K562 (cell line): ENCODE measurements at regions not wholly inside any gene's neighbourhood (a gene's known extent, or its start where the extent isn't known, plus 50 kb on each side); places are given as distances from the start of the nearest gene placed in this dataset.

ENCODE experiments used
- ATAC-seq: fragments of 200-7000 bp; cut with Tn5 transposase; 3 replicates; pipeline ENCODE4 v1.9.1; 2020; ENCODE audit warnings: moderate library complexity
- BruUV-seq: library from RNA; stranded (reverse); fragments of 400-500 nt; replicated peaks from 2 replicates; lab custom pipeline; 2021; lab: Mats Ljungman, UMichigan
- CTCF ChIA-PET: fragments of 300-600 bp; formaldehyde crosslinking; extraction: SDS; loops from one replicate; lab custom pipeline; 2021; ENCODE audit warnings: low intra/inter-chr PET ratio; lab: Yijun Ruan, JAX
- POLR2A ChIA-PET: fragments of 300-600, 350-650 bp; sonication (Branson Sonifier 250); formaldehyde crosslinking; extraction: SDS; loops from one replicate; lab custom pipeline; 2021; ENCODE audit warnings: antibody characterized with exemption, inconsistent platforms; lab: Yijun Ruan, JAX
- DNase-seq, 4 experiments: peaks; one replicate each; pipeline versions ENCODE4 v3.0.0 to v3.0.0-alpha.2; 2011 to 2018; ENCODE audit warnings: low spot score in 3 of 4, mixed read lengths in 3 of 4; ENCODE audit errors: extremely low read depth in 1 of 4
- FAIRE-seq: peaks from 2 replicates; lab custom pipeline; 2011; peaks lifted over from hg19 to GRCh38; lab: Jason Lieb, UNC
- H2AFZ ChIP-seq: 2 replicates; pipeline ENCODE4 v1.6.0; 2011; ENCODE audit warnings: low read depth, low read length, control low read depth, inconsistent platforms
- H3K27ac ChIP-seq: fragments of 200-600 bp; 3 replicates; pipeline ENCODE4 v1.8.0; 2011; ENCODE audit warnings: low read depth, mild to moderate bottlenecking, control low read depth, inconsistent platforms, low read length, moderate library complexity, mixed read lengths; ENCODE audit errors: extremely low read depth
- H3K27me3 ChIP-seq, 2 experiments: fragments of 300-600 bp in 1 of 2; 2 replicates in 1 of 2; 3 replicates in 1 of 2; pipeline versions ENCODE4 v1.6.0 to v1.8.0; 2011; ENCODE audit warnings: inconsistent platforms in 2 of 2, low read length in 2 of 2, mild to moderate bottlenecking in 1 of 2, mixed read lengths in 1 of 2, moderate library complexity in 1 of 2; ENCODE audit not compliant: control insufficient read depth in 2 of 2, insufficient read depth in 2 of 2
- H3K36me3 ChIP-seq: fragments of 300-600 bp; 3 replicates; pipeline ENCODE4 v1.8.0; 2011; ENCODE audit warnings: mild to moderate bottlenecking, low read length, inconsistent platforms; ENCODE audit not compliant: control insufficient read depth, insufficient read depth
- H3K4me1 ChIP-seq, 2 experiments: fragments of 200-600 bp in 1 of 2; replicated peaks in 1 of 2; 2 replicates in 1 of 2; 3 replicates in 1 of 2; pipeline versions ENCODE4 v1.5.1 to v1.8.0; 2011; ENCODE audit warnings: inconsistent platforms in 2 of 2, low read length in 2 of 2, mild to moderate bottlenecking in 1 of 2, mixed read lengths in 1 of 2, moderate library complexity in 1 of 2; ENCODE audit not compliant: control insufficient read depth in 2 of 2, insufficient read depth in 2 of 2
- H3K4me2 ChIP-seq: 2 replicates; pipeline ENCODE4 v1.6.1; 2011; ENCODE audit warnings: low read length, control low read depth, inconsistent platforms, mixed read lengths; ENCODE audit not compliant: insufficient read depth
- H3K4me3 ChIP-seq: fragments of 200-600 bp; sonication (generic), shearing (Covaris generic); 2 replicates; pipeline ENCODE4 v1.5.1; 2016; ENCODE audit warnings: control low read depth, inconsistent platforms
- H3K79me2 ChIP-seq: fragments of 200-600 bp; 3 replicates; pipeline ENCODE4 v1.8.0; 2011; ENCODE audit warnings: low read length, inconsistent platforms; ENCODE audit not compliant: control insufficient read depth, insufficient read depth
- H3K9ac ChIP-seq, 2 experiments: 2 replicates each; pipeline versions ENCODE4 v1.6.0 to v1.6.1; 2011; ENCODE audit warnings: low read depth in 2 of 2, low read length in 2 of 2, control low read depth in 1 of 2, inconsistent platforms in 1 of 2, mild to moderate bottlenecking in 1 of 2, mixed read lengths in 1 of 2; ENCODE audit not compliant: insufficient read depth in 1 of 2
- H3K9me1 ChIP-seq: one replicate; pipeline ENCODE4 v1.6.0; 2011; ENCODE audit warnings: inconsistent platforms, mild to moderate bottlenecking, low read length, moderate library complexity; ENCODE audit not compliant: control insufficient read depth, insufficient read depth
- H3K9me3 ChIP-seq: replicated peaks from 2 replicates; pipeline ENCODE4 v1.5.1; 2011; ENCODE audit warnings: low read depth, low read length, inconsistent platforms; ENCODE audit not compliant: control insufficient read depth, insufficient read depth
- H4K20me1 ChIP-seq: replicated peaks from 2 replicates; pipeline ENCODE4 v1.6.1; 2011; ENCODE audit warnings: low read length, inconsistent platforms, mixed read lengths; ENCODE audit not compliant: control insufficient read depth, insufficient read depth
- FOSL1 ChIP-seq: fragments of 200-800 bp; sonication (Bioruptor generic); conservative IDR thresholded peaks from 2 replicates; pipeline ENCODE4 v1.6.1; 2016; ENCODE audit warnings: missing genetic modification characterization, missing compliant biosample characterization
- GTF2F1 ChIP-seq: IDR thresholded peaks from 2 replicates; pipeline ENCODE4 v1.6.1; 2011; ENCODE audit warnings: low read depth, low read length, improper control_type of control experiment
- MEIS2 ChIP-seq: fragments of 450-650 bp; IDR thresholded peaks from 2 replicates; pipeline ENCODE4 v1.6.1; 2014; ENCODE audit warnings: mild to moderate bottlenecking; ENCODE audit not compliant: partially characterized antibody
- MTA2 ChIP-seq: fragments of 450-650 bp; IDR thresholded peaks from 2 replicates; pipeline ENCODE4 v1.6.1; 2016; ENCODE audit warnings: low read depth
- PHF21A ChIP-seq: fragments of 450-650 bp; IDR thresholded peaks from 2 replicates; pipeline ENCODE4 v1.6.1; 2017; ENCODE audit warnings: low read depth, borderline replicate concordance
- RBFOX2 ChIP-seq: fragments of 200-400 bp; formaldehyde crosslinking; IDR thresholded peaks from 2 replicates; pipeline ENCODE4 v1.6.1; 2017; ENCODE audit warnings: low read depth, mild to moderate bottlenecking, low read length, moderate library complexity
- SRF ChIP-seq, 2 experiments: fragments of 250-450, 450-650 bp in 1 of 2; sonication (Bioruptor Pico) in 1 of 2; sonication (generic) in 1 of 2; formaldehyde crosslinking; IDR thresholded peaks; 2 replicates each; pipeline versions ENCODE4 v1.5.0 to v1.5.1; 2020 to 2022; ENCODE audit warnings: mild to moderate bottlenecking in 1 of 2, missing genetic modification reagents in 1 of 2
- USF2 ChIP-seq: sonication (generic); formaldehyde crosslinking; IDR thresholded peaks from 2 replicates; pipeline ENCODE4 v1.5.0; 2020; ENCODE audit warnings: missing genetic modification reagents
- ZFP1 ChIP-seq: fragments of 450-650 bp; formaldehyde crosslinking; IDR thresholded peaks from 2 replicates; pipeline ENCODE4 v1.4.0; 2020; ENCODE audit warnings: mild to moderate bottlenecking, mixed read lengths
- WGBS: fragments of 100-300 bp; shearing (Covaris generic); methylation state at CpG from one replicate; pipeline ENCODE4 v1.1.6; 2016; ENCODE audit warnings: low coverage, mixed read lengths; ENCODE audit not compliant: insufficient coverage; ENCODE audit errors: missing lambda C conversion rate; 5-methylcytosine and 5-hydroxymethylcytosine counted together
- in situ Hi-C: fragments of 300-500 bp; cut with MboI; formaldehyde crosslinking; loops from 4 replicates; pipeline ENCODE4 v1.15.0; 2018; ENCODE audit warnings: inconsistent platforms, mixed read lengths
- intact Hi-C: fragments of 100-400 bp; cut with micrococcal nuclease; formaldehyde crosslinking; loops from 2 replicates; pipeline ENCODE4 v1.14.2; 2022

- BruUV-seq: no TSS peak
- H3K79me2 ChIP-seq: no peaks in the 10 kb centered on the region
- POLR2A ChIA-PET: no interaction called here
- 0% methylated on average over 2 of the region's 2 CpGs for WGBS
- no peaks in the 10 kb centered on the region for H3K9me1 ChIP-seq
- peak; percentile 40 for TF ChIP-seq USF2 (CRISPR knock-in tag)
- TF ChIP-seq SRF (CRISPR knock-in tag; IDR thresholded peaks at IDR 0.05): no peak
- no peak for TF ChIP-seq PHF21A
- no peak for TF ChIP-seq FOSL1
- no peaks in the 10 kb centered on the region for H3K27me3 ChIP-seq
- CTCF ChIA-PET: no interaction called here
- H3K4me3 ChIP-seq: no peak overlapping the region
- no peaks in the 10 kb centered on the region for H3K36me3 ChIP-seq
- no peak overlapping the region for H3K9ac ChIP-seq
- H3K27ac ChIP-seq: no peak overlapping the region
- no peaks in the 10 kb centered on the region for H3K9me3 ChIP-seq
- in situ Hi-C loops: no loop called here
- no peak for FAIRE-seq
- no peak overlapping the region for H3K4me2 ChIP-seq
- no peaks in the 10 kb centered on the region for H4K20me1 ChIP-seq
- ATAC-seq: no peak
- DNase-seq: no peak
- intact Hi-C loops: no loop called here
- H3K4me1 ChIP-seq: no peaks in the 10 kb centered on the region
- no peak overlapping the region for H2AFZ ChIP-seq
Observed at GRCh38 chr18:45467293-45467692, 148.0 kb upstream of the SLC14A2 start.

- WGBS: 0% methylated on average over 1 of the region's 2 CpGs
- Histone ChIP-seq H3K4me3 (no peak overlapping the region), H3K9me3 (no peaks in the 10 kb centered on the region), H3K9ac (no peak overlapping the region), H3K4me2 (no peak overlapping the region), H3K9me1 (no peaks in the 10 kb centered on the region), H2AFZ (no peak overlapping the region), H3K4me1 (no peaks in the 10 kb centered on the region), H3K79me2 (no peaks in the 10 kb centered on the region), H3K27ac (no peak overlapping the region), H4K20me1 (no peaks in the 10 kb centered on the region), H3K36me3 (no peaks in the 10 kb centered on the region), H3K27me3 (no peaks in the 10 kb centered on the region)
- TF ChIP-seq RBFOX2 (no peak), ZFP1 (CRISPR knock-in tag) (no peak), MTA2 (no peak), GTF2F1 (no peak), MEIS2 (no peak)
- ChIA-PET POLR2A (no interaction called here), CTCF (no interaction called here)
- DNase-seq (no peak), ATAC-seq (no peak), FAIRE-seq (no peak)
- in situ Hi-C loops (no loop called here), intact Hi-C loops (no loop called here)
- BruUV-seq: no TSS peak
Observed at GRCh38 chr18:45467945-45468344, 147.3 kb upstream of the SLC14A2 start.
